HG03378 (cell line): ENCODE measurements at regions not wholly inside any gene's neighbourhood (a gene's known extent, or its start where the extent isn't known, plus 50 kb on each side); places are given as distances from the start of the nearest gene placed in this dataset.

Experiments used
- ATAC-seq: cut with Tn5 transposase; IDR thresholded peaks from one replicate; pipeline ENCODE4 v1.9.1; 2021; ENCODE audit warnings: mild to moderate bottlenecking, moderate library complexity; ENCODE audit not compliant: unreplicated experiment

- ATAC-seq: no peak
Observed at GRCh38 chr10:78184851-78185692, 151.4 kb downstream of the RPS24 start.

GRCh38 chr10:78185693-78186055 is 152.0 kb downstream of the RPS24 start:
- ATAC-seq: no peak

DNA sequence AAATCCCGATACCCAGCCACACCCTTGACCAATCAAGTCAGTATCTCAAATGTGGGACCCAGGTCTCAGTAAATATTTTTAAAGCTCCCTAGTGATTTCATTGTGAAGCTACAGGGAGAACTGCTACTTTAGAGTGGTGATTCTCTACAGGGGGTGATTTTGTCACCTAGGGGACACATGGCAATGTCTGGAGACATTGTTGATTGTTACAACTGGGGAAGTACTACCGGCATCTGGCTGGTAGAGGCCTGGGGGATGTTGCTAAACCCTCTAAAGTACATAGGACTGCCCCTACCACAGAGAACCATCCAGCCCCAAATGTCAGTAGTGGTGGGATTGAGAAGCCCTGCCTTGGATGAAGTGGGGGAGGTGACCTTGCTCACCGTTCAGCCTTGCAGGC is 152.9 kb downstream of the RPS24 start:
- ATAC-seq: no peak

DNA sequence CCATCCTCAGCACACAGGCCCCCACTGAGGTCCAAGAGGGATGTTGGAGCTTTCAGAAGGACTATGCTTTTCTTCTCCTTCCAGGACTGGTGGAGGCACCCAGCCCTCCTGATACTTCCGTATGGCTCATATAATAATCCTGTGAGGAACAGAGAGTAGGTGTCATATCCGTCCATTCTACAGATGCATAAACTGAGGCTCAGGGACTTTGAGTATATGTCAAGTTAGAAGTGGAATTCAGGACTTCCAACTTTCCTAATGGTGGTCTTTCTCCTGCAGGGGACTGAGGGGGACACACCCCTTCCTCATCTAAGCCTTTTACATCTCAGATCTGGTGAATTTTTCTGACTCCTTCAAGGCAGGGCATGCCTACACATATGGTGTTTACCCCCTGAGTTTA is 153.7 kb downstream of the RPS24 start:
- no peak for ATAC-seq

DNA sequence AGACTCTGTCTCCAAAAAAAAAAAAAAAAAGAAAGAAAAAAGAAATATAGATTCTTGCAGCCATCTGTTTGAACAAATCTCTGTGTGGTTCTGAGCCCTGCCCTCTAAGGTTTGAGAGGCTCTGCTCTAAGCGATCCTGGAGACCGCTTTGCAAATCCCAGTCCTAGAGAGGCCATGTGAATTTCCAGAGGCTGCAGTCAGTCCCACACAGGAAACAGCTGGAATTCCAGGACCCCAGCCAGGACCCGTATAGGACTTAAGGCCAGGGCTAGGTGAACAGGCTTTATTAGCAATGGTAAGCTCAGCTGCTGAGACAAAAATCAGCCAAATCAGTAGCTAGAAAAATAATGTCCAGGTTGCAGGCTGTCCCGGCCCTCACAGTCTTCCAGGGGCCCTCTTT is 154.8 kb downstream of the RPS24 start:
- no peak for ATAC-seq

DNA sequence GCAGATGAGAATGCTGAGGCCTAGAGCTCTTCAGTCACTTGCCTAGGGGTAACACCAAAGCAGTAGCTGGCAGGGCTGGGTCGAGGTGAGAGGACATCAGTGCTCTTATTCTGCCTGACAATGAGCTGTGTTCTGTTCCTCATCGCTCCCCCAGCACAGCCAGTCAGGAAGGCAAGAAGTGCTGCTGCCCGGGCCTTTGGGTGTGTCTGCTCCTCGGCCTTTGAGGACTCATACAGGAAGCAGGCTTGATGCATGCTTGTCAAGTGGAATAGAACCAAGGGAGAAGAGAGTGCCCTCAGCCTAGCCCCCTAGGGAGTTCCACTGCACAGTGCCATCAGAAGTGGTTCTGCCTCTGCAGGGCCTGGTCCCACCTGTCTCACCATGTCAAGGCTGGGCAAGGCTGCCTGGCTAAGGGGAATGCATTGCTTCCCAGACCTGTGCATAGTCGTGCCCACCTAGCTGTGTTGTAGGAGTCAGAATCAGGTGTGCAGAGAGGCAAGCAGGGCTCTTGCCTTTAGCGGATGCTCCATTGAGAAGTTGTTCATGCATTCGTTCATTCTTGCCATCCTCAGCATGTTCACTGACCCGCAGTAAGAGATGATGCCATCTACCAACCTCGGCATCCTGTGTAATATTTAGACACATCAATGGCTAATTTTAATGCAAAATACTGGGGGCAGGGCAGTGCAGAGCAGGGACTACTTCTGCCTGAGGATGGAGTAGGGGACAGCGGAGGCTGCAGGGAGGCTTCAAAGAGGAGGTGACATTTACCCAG is 156.6 kb downstream of the RPS24 start:
- no peak for ATAC-seq

DNA sequence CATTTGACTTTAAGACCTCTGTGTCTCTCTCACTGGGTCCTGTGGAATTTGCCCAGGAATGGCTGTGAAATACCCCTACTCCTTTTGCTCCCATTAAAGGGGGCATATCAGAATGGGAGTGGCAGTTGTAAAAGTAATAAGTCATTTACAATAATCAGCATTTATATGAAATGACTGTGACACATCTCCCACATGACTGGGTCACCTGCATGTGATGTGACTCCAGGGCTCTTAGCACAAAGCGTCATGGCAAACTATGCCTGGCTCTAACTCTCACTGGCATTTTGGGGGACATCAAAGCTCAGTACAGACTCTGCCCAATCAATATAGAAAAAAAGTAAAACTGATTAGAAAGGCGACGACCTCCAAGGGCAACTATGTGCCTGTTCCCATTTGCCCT is 157.6 kb downstream of the RPS24 start:
- no peak for ATAC-seq

DNA sequence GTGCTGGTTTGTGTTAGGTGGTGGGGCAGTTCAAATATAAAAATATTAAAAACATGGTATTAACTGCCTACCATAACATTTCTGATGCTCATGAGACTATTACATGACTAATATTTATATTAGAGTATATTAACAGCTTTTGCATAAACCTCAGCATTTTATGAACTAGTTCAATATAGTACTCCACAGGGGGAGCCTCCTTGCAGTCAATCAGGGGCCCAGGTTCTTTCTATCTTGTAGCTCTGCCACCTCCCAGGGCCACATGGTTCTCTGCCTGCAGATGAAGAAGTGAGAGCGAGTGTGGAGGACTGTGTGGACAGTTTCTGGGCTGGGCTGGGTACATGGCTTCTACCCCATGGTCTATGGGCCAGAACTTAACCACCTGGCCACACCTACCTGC is 159.5 kb downstream of the RPS24 start:
- no peak for ATAC-seq

DNA sequence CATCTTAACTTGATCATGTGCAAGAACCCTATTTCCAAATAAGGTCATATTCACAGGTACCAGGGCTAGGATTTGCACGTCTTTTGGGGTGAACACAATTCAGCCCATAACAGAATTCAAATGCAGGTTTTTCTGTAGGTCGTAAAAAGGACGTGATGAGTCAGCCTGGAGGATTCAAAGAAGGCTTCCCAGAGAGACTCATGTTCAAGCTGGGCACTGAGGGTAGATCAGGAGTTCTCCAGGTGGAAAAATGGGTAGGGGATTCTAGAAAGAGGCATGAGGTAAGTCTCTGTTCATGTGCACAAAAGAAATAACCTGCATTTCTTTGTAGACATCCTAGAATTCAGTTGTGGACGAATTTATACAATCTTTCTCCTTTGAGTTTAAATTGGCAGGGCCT is 160.4 kb downstream of the RPS24 start:
- no peak for ATAC-seq

DNA sequence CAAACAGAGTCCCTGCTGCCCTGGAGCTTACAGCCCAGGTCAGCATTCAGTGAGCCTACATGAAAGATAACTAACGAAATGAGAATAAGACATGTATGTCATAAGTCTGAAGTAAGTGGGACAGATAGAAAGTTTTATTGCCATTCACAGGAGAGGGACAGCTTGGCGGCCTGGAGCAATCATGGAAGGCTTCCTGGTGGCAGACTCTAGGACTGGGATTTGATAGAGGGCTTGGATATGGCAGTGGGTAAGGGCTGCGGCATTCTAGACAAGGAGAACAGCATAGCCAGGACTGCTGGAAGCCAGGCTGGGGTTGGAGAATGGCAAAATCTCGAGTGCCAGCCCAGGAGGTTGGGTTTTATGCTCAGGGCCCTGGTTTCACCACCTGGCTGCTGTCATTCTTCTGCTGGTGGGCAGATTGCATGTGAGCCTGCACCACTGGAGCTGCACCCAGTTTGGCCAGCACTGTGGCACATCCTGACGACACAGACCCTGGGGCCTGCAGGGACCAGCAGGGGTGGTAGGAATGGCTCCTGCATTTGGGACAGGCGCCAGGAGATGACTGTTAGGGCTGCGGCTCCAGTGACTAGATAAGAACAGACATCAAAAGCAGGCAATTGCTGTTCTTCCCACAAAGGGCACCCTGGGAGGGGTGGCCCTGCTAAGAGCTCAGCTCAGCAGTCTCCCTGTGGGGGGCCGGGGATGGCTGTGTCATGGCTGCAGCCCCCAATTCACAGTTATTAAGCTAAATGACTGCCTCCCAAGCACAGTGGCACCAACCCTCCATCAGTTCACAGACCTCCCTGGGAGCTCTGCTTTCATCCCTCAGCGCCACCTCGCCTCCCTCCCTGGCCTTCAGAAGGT is 161.1 kb downstream of the RPS24 start:
- no peak for ATAC-seq

GRCh38 chr10:78196396-78196795 is 162.7 kb downstream of the RPS24 start:
- ATAC-seq: no peak

GRCh38 chr10:78196964-78197363 is 163.3 kb downstream of the RPS24 start:
- ATAC-seq: no peak

GRCh38 chr10:78197628-78198272 is 164.1 kb downstream of the RPS24 start:
- ATAC-seq: no peak

DNA sequence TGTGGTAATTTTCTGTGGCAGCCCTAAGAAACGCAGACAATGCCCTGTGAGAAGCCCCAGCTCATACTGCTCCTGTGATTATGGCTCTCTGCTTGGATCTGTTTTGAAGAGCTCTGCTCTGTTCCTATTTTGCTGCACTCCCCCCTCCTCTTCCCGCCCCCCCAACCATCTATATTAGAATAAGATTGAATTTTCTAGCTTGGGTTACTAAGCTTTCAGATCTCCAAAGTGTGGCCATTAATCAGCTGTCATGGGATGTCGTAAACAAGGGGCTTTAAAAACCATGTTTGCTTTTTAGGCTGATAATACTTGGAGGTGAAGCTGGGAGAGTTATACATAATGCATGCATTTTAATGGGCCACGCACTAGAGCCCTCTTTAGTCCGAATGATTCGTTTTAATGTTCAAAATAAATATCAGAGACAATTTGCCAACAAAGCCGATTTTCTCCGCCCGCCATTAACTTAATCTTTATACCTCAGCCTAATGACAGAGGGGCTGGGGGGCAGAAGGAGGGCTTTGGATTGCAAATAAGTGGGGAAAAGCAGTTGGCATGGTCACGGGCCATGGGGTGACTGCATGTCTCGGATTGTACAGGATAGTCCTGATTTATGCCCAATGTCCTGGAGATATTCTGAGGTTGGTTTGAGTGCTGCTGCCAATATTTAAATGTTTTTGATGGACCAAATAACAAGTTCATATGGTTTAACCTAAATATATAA is 165.5 kb downstream of the RPS24 start:
- ATAC-seq: no peak

DNA sequence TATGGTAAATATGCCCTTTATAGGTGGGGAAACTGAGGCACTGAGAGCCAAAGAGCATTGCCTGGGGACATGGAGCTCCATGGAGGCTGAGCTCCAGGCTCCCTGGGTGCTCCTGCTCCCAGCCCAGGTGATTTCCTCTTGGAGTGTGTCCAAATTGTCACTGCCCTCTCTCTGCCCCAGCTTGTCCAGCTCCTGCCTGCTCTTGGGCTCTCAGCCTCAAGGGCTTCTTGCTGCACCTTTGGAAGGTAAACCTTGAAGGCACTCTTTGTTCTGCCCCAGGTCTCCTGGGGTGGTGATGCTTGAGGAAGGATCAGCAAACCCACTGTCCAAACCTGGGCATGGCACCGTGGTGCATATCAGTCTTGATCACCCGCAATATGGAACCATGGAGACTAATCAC is 166.1 kb downstream of the RPS24 start:
- ATAC-seq: no peak

GRCh38 chr10:78200686-78201085 is 167.0 kb downstream of the RPS24 start:
- no peak for ATAC-seq

- no peak for ATAC-seq
Observed at GRCh38 chr10:78202386-78202785, 168.7 kb downstream of the RPS24 start.

GRCh38 chr10:78203915-78204818 is 170.5 kb downstream of the RPS24 start:
- no peak for ATAC-seq

GRCh38 chr10:78205457-78206016 is 171.9 kb downstream of the RPS24 start:
- ATAC-seq: no peak
